Stimulated activated naive CD8-positive, alpha-beta T cell treated with anti-CD3 and anti-CD28 coated beads, Interleukin-15, Interleukin-2, amounts not matched to agents 100 ng/mL and 50 ng/mL, for 24 hours (primary cell): ENCODE measurements at regions not wholly inside any gene's neighbourhood (a gene's known extent, or its start where the extent isn't known, plus 50 kb on each side); places are given as distances from the start of the nearest gene placed in this dataset.
"Not testable (repeated sequence)": the region's sequence is repeated elsewhere in the genome, so short reads cannot be mapped to it uniquely, and the experiment has no call there.

Source experiments
- H3K27ac Mint-ChIP-seq: one replicate; pipeline ENCODE4 v1.8.0; 2021; ENCODE audit warnings: mild to moderate bottlenecking, mixed read lengths
- H3K27me3 Mint-ChIP-seq: one replicate; pipeline ENCODE4 v1.8.0; 2021; ENCODE audit warnings: mixed read lengths
- H3K36me3 Mint-ChIP-seq: one replicate; pipeline ENCODE4 v1.8.0; 2021; ENCODE audit warnings: low read depth, mixed read lengths
- H3K4me1 Mint-ChIP-seq: one replicate; pipeline ENCODE4 v1.8.0; 2021; ENCODE audit warnings: low read depth, mixed read lengths
- H3K4me3 Mint-ChIP-seq: one replicate; pipeline ENCODE4 v1.8.0; 2021; ENCODE audit warnings: mild to moderate bottlenecking, mixed read lengths
- H3K9me3 Mint-ChIP-seq: one replicate; pipeline ENCODE4 v1.8.0; 2021; ENCODE audit warnings: mixed read lengths

DNA sequence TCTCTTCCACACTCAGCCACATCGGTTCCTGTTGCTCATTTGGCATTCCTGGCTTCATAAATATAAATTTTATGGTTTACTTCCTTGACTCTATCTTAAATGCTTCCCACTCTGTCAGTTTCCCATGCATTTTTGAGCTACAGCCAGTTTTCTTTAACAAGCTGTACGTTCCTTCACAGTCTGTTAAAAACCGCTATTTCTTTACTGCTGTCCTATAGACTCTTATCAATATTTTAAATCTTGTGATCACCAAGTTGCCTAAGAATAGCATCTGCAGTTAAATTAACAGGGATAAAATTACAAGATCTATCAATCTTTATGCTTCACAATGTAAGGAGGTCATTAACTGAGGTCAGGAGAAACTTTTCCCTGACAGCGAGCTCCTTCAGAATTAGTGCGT lies 103.1 kb upstream of the RHOBTB1 start:
- Mint-ChIP-seq H3K27me3 (peaks cover 4% of the 10 kb centered on the region), H3K9me3 (no peaks in the 10 kb centered on the region), H3K36me3 (no peaks in the 10 kb centered on the region), H3K4me1 (no peaks in the 10 kb centered on the region), H3K27ac (no peak overlapping the region), H3K4me3 (no peak overlapping the region)

DNA sequence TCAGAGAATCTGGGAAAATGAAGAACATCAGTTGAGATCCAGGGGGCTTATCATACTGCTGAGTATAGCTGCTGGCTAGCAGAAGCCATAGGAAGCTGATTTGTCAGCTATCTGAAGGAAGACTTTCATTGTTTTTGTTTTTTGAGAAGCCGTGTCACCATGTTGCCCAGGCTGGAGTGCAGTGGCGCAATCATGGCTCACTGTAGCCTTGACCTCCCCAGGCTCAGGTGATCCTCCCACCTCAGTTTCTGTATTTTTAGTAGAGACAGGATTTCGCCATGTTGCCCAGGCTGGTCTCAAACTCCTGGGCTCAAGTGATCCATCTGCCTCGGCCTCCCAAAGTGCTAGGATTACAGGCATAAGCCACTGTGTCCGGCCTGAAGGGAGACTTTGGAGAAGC lies 101.5 kb upstream of the RHOBTB1 start:
- H3K27me3 Mint-ChIP-seq = not testable (repeated sequence)

DNA sequence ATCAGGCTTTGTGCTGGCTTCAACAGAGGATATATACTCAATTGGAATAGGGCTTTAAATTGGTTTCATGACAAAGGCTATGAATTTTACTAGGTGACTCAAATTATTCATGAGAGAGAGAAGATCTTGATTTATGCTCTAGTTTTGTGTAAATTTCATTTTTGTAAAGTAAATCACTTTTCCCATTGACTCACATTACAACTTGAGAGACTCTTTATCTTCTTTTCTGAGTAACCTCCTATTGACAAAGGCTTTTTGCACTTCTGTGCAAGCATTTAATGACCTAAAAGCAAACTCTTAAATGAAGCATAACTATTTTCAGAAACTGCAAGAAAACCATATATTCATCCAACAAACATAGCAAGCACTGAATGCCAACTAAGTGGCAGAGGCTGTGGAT lies 98.5 kb upstream of the RHOBTB1 start:
- peaks cover 4% of the 10 kb centered on the region for H3K27me3 Mint-ChIP-seq
- no peaks in the 10 kb centered on the region for H3K36me3 Mint-ChIP-seq
- no peaks in the 10 kb centered on the region for H3K4me1 Mint-ChIP-seq
- no peak overlapping the region for H3K27ac Mint-ChIP-seq
- H3K4me3 Mint-ChIP-seq = no peak overlapping the region
- H3K9me3 Mint-ChIP-seq = no peaks in the 10 kb centered on the region

More for the DNA sequence above, 101.5 kb upstream of the RHOBTB1 start:
- H3K4me1 Mint-ChIP-seq, H3K4me3 Mint-ChIP-seq, H3K27ac Mint-ChIP-seq, H3K36me3 Mint-ChIP-seq, H3K9me3 Mint-ChIP-seq: not testable (repeated sequence)

DNA sequence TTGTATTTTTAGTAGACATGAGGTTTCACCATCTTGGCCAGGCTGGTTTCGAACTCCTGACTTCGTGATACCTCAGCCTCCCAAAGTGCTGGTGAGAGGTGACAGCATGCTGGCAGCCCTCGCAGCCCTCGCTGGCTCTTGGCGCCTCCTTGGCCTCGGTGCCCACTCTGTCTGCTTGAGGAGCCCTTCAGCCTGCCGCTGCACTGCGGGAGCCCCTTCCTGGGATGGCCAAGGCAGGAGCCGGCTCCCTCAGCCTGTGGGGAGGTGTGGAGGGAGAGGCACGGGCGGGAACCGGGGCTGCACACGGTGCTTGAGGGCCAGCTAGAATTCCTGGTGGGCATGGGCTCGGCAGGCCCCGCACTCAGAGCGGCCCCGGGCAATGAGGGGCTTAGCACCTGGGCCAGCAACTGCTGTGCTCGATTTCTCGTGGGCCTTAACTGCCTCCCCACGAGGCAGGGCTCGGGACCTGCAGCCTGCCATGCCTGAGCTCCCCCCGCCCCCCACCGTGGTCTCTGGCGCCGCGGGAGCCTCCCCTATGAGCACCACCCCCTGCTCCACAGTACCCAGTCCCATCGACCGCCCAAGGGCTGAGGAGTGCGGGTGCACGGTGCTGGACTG lies 96.5 kb upstream of the RHOBTB1 start:
- Mint-ChIP-seq H3K27me3 (peaks cover 4% of the 10 kb centered on the region), H3K4me3 (no peak overlapping the region), H3K36me3 (no peaks in the 10 kb centered on the region), H3K4me1 (no peaks in the 10 kb centered on the region), H3K27ac (no peak overlapping the region), H3K9me3 (no peaks in the 10 kb centered on the region)

DNA sequence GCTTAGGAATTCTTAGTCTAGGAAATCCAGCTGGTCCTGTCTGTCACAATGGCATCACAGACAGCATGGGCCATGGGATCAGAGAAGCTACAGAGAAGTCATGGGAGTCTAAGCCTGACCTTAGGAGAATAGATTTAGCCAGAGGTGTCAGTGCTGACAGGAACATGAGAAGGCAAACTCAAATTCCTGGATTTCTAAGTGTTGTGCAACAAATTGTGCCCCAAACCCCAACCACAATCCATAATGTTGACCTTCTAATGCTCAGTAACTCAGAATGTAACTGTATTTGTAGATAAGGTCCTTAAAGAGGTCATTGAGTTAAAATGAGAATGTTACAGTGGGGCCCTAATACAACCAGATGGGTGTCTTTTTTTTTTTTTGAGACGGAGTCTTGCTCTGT lies 95.9 kb upstream of the RHOBTB1 start:
- Mint-ChIP-seq H3K4me3 (no peak overlapping the region), H3K4me1 (no peaks in the 10 kb centered on the region), H3K36me3 (no peaks in the 10 kb centered on the region), H3K27ac (no peak overlapping the region), H3K9me3 (no peaks in the 10 kb centered on the region), H3K27me3 (peaks cover 4% of the 10 kb centered on the region)

DNA sequence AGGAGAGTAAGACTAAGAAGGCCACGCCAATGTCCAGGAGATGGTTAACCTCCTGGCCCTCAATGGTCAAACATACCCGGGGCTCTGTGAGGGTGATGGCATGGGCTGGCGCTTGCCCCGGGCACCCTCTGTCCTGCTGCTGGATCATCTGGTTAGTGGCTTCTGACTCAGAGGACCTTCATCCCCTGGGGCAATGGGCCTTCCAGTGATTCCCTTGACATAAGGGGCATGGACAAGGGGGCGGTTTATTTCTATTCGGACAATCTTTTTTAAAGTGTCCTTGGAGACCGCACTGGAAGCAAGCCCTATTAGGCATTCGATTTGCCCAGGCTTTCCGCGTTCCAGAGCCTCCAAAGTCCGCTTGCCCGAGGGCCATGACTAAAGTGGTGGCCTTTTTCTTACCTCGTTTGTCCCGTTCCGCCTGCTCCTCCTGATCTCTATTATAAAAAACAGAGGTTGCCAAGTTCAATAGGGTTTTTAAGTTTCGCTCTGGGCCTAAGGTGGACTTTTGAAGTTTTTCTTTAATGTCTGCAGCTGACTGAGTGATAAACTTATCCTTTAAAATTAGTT lies 93.4 kb upstream of the RHOBTB1 start:
- H3K4me1 Mint-ChIP-seq, H3K9me3 Mint-ChIP-seq, H3K27ac Mint-ChIP-seq, H3K27me3 Mint-ChIP-seq, H3K4me3 Mint-ChIP-seq, H3K36me3 Mint-ChIP-seq: not testable (repeated sequence)

DNA sequence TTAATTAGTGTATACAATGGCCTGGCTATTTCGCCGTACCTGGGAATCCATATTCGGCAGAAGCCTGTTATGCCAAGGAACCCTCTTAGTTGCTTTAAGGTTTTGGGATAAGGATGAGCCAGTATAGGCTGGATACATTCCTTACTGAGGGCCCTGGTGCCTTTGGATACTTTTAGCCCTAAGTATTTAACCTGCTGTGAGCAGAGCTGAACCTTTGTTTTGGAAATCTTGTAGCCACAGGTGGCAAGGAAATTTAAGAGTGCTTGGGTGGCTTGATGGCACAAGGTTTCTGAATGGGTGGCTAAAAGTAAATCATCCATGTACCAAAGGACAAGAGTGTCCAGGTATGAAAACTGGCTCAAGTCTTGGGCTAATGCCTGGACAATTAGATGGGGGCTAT lies 92.2 kb upstream of the RHOBTB1 start:
- not testable (repeated sequence) for H3K4me1 Mint-ChIP-seq, H3K9me3 Mint-ChIP-seq, H3K36me3 Mint-ChIP-seq, H3K4me3 Mint-ChIP-seq, H3K27me3 Mint-ChIP-seq, H3K27ac Mint-ChIP-seq

DNA sequence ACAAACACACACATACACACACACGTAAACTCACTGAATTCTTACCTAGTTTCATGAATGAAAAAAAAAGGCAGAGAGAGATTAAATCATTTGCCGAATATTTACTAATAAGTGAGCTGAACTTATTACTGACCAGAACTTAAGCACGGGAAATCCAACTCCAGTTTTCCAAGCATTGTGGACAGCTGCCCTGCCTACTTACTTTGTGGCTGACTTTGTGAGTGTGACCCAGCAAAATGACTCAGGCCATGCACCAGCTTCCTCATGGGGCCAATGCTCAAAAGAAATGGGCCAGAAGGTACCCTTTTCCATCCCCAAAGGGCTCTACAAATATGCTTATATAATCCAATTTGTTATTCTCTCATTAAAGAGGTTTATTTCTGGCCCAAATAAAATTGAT lies 87.4 kb upstream of the RHOBTB1 start:
- H3K9me3 Mint-ChIP-seq = no peaks in the 10 kb centered on the region

DNA sequence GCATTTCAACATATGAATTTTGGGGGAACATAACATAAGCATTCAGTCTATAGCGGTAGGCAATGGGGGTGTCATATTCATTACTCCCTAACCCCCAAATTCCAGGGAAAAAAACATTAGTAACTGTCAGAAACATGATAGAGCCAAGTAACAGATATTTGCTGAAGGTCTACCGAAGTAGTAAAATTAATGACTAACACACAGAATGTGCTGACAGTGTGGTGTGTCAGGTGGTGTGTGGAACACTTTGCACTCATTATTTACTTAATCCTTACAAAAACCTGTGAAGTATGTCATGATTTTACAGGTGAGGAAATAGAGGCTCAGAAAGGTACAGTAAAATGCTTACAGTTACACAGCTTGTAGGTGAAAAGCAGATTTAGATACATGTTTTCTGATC lies 85.4 kb upstream of the RHOBTB1 start:
- Mint-ChIP-seq H3K4me1 (no peaks in the 10 kb centered on the region), H3K4me3 (no peak overlapping the region), H3K36me3 (no peaks in the 10 kb centered on the region), H3K9me3 (no peaks in the 10 kb centered on the region), H3K27me3 (no peaks in the 10 kb centered on the region), H3K27ac (no peak overlapping the region)

More for the DNA sequence above, 87.4 kb upstream of the RHOBTB1 start:
- no peaks in the 10 kb centered on the region for H3K36me3 Mint-ChIP-seq
- no peaks in the 10 kb centered on the region for H3K4me1 Mint-ChIP-seq
- H3K4me3 Mint-ChIP-seq = no peak overlapping the region
- no peak overlapping the region for H3K27ac Mint-ChIP-seq
- no peaks in the 10 kb centered on the region for H3K27me3 Mint-ChIP-seq

DNA sequence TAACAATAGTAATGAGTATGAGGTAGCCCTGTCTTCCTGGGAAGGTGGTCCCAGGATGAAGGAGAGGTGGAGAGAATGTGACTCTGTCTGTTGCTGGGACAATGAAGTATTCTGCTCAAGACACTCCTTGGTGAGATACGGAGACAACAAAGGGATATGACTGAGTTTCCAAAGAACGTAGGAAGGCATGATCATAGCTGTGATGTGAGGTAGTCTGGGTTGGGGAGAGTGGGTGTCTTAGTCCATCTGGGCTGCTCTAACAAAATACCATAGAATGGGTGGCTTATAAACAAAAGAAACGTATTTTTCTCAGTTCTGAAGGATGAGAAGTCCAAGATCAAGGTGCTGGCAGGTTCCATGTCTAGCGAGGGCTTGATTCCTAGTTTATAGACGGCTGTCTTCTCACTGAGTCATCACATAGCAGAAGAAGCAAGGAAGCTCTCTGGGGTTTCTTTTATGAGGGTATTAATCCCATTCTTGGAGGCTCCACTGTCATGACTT lies 84.9 kb upstream of the RHOBTB1 start:
- Mint-ChIP-seq H3K27ac (no peak overlapping the region), H3K4me3 (no peak overlapping the region), H3K36me3 (no peaks in the 10 kb centered on the region), H3K4me1 (no peaks in the 10 kb centered on the region), H3K9me3 (no peaks in the 10 kb centered on the region), H3K27me3 (no peaks in the 10 kb centered on the region)

DNA sequence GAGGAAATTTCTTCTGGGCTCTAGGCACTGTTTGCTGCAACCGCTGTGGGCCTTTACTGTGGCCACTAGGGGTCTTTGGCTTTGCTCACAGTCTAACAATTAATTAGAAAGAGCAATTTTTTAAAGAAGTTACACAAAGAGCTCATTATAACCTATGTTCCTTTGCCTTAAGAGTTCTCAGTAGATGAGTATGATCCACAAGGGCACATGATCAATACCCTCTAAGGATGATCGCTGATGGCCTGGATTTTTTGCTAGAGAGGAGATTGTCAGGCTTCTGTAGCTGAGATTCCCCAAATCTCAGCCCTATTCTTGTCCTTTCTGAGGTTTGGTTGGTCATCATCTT lies 80.8 kb upstream of the RHOBTB1 start:
- Mint-ChIP-seq H3K9me3 (no peaks in the 10 kb centered on the region), H3K4me3 (no peak overlapping the region), H3K27me3 (no peaks in the 10 kb centered on the region), H3K4me1 (no peaks in the 10 kb centered on the region), H3K36me3 (no peaks in the 10 kb centered on the region), H3K27ac (no peak overlapping the region)

DNA sequence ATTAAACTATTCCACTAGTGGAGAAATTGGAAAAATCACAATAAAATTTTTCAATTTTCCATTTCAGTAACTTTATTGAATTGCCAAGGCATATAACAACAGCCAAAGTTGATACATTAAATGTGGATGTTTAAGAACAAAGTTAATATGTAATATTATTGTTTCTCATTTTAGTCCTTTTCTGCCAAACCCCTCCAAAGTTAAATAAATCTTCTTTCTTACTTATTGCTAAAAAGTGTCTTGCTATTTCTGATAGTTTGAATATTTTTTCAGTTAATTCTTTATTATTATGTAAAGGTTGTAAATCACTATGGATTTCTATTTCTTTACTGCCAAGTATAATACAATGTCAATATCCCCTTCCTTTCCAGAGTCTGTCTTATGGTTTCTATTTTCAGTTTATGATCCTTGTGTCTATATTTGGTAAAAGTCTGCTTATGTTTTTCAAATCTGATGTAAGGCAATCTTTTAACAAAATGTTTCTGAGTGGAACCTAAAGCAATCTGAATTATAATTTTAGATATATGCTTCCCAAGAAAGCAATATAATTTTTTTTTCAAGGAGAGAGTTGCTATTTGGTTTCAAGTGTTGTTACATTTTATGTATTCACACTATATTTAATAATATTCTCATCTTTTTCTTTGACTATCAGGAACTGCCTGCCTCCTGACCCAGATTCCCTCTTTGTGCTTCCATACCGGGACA lies 80.3 kb upstream of the RHOBTB1 start:
- no peaks in the 10 kb centered on the region for H3K4me1 Mint-ChIP-seq
- H3K36me3 Mint-ChIP-seq = no peaks in the 10 kb centered on the region
- H3K4me3 Mint-ChIP-seq = no peak overlapping the region
- H3K27ac Mint-ChIP-seq = no peak overlapping the region
- peaks cover 3% of the 10 kb centered on the region for H3K9me3 Mint-ChIP-seq
- H3K27me3 Mint-ChIP-seq = no peaks in the 10 kb centered on the region

DNA sequence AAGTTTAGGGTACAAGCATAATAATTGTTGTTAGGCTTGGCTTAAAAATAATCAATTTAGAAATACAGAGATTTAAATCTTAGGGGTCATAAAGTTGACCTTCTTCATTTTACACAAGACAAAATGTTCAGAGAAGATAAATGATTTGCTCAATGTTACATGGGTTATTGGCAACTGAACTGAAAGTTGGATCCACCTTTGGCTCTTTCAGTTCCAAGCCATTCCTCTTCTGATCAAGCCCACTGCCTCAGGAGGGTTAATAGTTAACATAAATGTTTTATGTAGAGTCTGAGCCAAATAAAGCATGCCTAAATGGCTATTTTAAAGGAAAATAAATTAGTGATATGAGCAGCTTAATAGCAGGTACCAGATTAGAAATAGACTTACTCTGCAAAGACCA lies 79.1 kb upstream of the RHOBTB1 start:
- Mint-ChIP-seq H3K4me3 (no peak overlapping the region), H3K4me1 (no peaks in the 10 kb centered on the region)

DNA sequence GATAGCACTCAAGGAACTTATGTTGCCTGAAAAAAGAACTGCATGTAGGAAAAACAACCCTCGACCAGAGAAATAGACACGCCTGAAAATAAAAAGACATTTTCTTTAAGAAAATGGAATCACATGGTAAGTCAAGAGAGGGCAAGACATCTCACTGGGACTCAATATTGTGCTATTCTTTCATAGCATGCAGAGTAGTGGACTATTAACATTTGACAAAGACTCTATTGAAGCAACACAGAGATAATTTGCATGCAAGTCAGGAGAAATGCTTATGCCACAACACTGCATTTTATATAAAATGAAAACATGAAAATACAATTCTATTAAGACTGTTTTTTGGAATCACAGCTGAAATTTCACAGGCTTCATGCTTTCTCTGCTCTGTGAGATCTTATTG lies 77.9 kb upstream of the RHOBTB1 start:
- H3K27ac Mint-ChIP-seq = no peak overlapping the region
- no peaks in the 10 kb centered on the region for H3K4me1 Mint-ChIP-seq
- H3K4me3 Mint-ChIP-seq = no peak overlapping the region
- no peaks in the 10 kb centered on the region for H3K27me3 Mint-ChIP-seq
- H3K9me3 Mint-ChIP-seq = peaks cover 3% of the 10 kb centered on the region
- no peaks in the 10 kb centered on the region for H3K36me3 Mint-ChIP-seq

More for the DNA sequence above, 79.1 kb upstream of the RHOBTB1 start:
- Mint-ChIP-seq H3K27ac (no peak overlapping the region), H3K9me3 (peaks cover 3% of the 10 kb centered on the region), H3K36me3 (no peaks in the 10 kb centered on the region), H3K27me3 (no peaks in the 10 kb centered on the region)

DNA sequence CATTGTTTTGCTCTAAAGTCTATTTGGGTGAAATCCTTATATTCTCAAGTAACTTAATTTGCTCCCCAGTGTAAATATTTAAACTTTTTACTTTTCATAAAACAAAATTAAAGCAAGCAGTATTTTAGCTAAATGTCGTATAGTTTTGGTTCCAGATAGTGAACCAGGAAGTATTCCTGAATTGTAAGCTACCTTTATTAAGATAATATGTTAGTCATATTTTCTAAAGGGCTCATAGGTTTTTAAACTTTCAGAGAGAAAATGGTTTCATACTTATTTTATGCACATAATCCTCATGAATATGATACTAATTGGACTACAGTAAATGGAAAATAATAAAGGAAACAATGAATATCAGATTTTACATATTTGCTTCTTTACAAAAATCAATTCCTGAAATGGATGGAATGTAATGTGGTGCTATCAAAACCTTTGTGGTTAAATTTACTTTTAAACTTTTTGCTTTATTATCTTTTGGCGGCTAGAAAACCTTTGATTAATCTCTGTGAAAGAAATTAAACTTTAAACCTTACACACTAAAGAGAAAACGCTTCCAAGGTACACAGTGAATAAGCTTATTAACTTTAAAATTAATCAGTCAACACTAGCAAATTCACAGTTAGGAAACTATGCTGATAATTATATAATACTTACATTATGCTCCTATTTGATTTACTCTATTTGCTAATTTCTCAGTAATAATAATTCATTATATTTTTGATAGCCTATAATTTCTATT lies 76.6 kb upstream of the RHOBTB1 start:
- Mint-ChIP-seq H3K27ac (no peak overlapping the region), H3K27me3 (no peaks in the 10 kb centered on the region), H3K36me3 (no peaks in the 10 kb centered on the region), H3K4me3 (no peak overlapping the region), H3K4me1 (no peaks in the 10 kb centered on the region), H3K9me3 (peaks cover 3% of the 10 kb centered on the region)
